Left lobe of liver (tissue), 2 donors: ENCODE measurements at regions not wholly inside any gene's neighbourhood (a gene's known extent, or its start where the extent isn't known, plus 50 kb on each side); places are given as distances from the start of the nearest gene placed in this dataset.
"Not testable (repeated sequence)": the region's sequence is repeated elsewhere in the genome, so short reads cannot be mapped to it uniquely, and the experiment has no call there.

ENCODE experiments used
- ATAC-seq: fragments of 200-7000 bp; cut with Tn5 transposase; one replicate; pipeline ENCODE4 v1.9.1; 2020; ENCODE audit warnings: mild to moderate bottlenecking, moderate library complexity
- DNase-seq: peaks from one replicate; pipeline ENCODE4 v3.0.0-alpha.2; 2020; ENCODE audit warnings: low spot score
- donor health status: DM: no; HTN: no; CAD: no; lungs with moderate emphysema.
- donor health status: DM: no; HTN: yes; CAD: no.

DNA sequence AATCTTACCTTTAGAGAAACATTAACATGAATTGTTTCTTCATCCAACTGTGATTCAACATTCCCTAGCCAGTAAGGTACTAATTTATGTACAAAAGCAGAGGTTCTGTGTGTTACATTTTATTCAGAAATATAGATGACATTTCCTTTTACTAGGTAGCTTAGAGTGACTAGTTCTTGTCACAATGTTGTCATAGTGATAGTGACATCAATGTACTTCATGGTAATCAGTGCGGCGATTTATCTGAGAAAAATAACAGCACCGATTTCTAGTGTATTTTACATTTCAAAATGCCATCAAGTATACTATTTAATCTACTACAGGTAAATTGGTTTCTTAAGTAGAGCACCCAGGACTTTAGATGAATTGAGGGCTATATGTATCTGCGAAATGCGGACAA is 72.1 kb upstream of the DGKB start:
- no peak for DNase-seq
- ATAC-seq: no peak

GRCh38 chr7:14973712-14974428 is 71.3 kb upstream of the DGKB start:
- peak; percentile 52 for ATAC-seq
- DNase-seq: no peak

GRCh38 chr7:14971678-14972077 is 69.1 kb upstream of the DGKB start:
- not testable (repeated sequence) for ATAC-seq, DNase-seq

- ATAC-seq, DNase-seq: not testable (repeated sequence)
Measured at GRCh38 chr7:14967376-14967775, 64.8 kb upstream of the DGKB start.

DNA sequence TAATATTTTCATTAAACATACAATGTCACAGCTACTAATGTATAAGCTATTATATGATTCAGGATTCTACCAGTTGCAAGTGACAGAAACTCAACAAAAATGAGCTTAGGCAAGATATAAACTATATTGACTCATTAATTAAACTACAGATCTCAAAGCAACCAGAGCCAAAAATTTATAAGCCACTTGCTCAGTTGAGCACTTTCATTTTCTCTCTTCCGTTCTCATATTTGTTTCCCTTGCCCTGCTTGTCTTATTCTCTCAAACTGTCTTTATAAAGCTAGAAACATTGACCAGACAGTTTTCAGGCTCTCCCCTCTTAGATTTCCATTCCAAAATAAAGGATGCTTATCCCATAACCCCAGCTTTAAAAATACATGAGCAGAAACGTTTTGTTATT is 60.2 kb upstream of the DGKB start:
- DNase-seq (no peak), ATAC-seq (peak; percentile 63)

DNA sequence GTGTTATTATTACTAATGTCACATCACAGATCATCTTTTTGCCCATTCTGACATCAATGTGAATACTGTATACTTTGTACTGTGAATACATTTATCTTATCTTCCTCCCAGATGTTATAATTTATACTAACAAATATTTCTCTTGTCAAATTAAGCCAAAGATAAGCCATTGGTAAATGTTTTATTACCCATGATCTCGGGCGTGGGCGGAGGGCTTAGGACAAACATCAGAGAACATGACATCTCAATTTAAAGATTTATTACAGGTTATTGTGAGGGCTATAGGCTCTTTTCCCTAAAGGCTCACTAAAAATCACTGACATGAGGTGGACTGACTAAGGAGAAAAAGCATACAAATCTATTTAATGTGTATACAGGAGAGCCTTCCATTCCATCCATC is 58.2 kb upstream of the DGKB start:
- DNase-seq (no peak), ATAC-seq (no peak)

DNA sequence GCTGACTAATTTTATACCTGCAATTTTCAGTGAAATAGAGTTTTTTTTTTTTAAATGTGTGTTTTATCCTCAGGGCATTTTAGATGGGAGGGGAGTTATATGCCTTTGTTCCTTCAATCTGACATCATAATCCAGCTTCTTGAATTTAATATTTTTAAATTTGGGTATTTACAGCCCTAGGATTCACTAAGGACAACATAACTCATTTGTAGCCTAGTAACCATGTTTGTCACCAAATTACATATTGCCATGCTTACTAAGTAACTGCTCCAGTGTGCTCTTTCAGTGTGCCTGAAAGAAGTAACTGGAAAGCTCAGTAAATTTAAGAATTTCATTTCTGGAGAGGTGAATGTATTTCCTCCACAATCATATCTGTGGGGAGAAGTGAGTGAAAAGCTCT is 56.8 kb upstream of the DGKB start:
- ATAC-seq (no peak), DNase-seq (no peak)

DNA sequence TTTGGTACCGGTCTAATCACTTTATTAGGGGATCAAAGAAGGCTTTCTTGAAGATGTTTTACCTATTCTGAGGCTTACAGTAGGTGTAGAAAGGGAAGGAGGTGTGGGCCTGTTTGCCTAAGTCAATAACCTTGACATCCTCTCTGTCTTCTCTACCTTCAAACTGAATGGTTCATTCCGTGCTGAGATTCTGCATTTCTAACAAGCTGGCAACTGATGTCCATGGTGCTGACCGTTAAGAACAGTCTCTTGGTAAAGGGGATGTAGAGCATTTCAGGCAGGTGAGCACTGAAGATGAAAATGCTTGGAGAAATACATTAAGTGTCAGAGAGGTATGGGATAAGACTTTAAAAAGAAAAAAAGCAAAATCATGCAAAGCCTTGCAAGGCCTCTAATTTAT is 51.5 kb upstream of the DGKB start:
- no peak for ATAC-seq
- no peak for DNase-seq
